Mammary epithelial cell (primary cell): ENCODE measurements at regions not wholly inside any gene's neighbourhood (a gene's known extent, or its start where the extent isn't known, plus 50 kb on each side); places are given as distances from the start of the nearest gene placed in this dataset.

Experiments used
- EZH2 ChIP-seq: IDR thresholded peaks from 2 replicates; pipeline ENCODE4 v1.6.1; 2012; ENCODE audit warnings: low read length, inconsistent platforms, borderline replicate concordance
- TF ChIP-seq, protein P1 (sequence below), 2 donors: IDR thresholded peaks in 1 of 2; conservative IDR thresholded peaks in 1 of 2; 2 replicates each; pipeline ENCODE4 v1.5.1; 2011 to 2012; ENCODE audit warnings: inconsistent platforms in 2 of 2, low read length in 2 of 2, mild to moderate bottlenecking in 2 of 2, control low read depth in 1 of 2, low read depth in 1 of 2; ENCODE audit not compliant: insufficient read depth in 1 of 2; ENCODE audit errors: extremely low read depth in 1 of 2

DNA sequence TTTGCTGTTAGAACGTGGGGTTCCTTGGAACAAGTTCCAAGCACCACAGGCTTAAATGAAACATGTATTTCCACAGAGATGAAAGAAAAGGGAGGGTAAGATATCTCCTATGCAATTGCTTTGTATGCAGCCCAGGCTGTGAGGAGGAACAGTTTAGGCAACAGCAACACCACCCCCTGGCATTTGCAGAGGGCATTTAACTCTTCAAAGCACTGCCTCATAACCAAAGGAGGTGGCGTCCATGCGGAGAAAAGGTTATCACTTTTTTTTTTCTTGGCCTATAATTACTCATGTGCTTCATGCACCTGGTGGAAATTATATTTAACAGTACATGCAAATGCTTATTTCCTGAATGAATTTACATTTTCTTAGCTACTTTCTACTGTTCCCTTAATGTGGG is 286.0 kb downstream of the LPIN1 start:
- TF ChIP-seq, protein P1, sequence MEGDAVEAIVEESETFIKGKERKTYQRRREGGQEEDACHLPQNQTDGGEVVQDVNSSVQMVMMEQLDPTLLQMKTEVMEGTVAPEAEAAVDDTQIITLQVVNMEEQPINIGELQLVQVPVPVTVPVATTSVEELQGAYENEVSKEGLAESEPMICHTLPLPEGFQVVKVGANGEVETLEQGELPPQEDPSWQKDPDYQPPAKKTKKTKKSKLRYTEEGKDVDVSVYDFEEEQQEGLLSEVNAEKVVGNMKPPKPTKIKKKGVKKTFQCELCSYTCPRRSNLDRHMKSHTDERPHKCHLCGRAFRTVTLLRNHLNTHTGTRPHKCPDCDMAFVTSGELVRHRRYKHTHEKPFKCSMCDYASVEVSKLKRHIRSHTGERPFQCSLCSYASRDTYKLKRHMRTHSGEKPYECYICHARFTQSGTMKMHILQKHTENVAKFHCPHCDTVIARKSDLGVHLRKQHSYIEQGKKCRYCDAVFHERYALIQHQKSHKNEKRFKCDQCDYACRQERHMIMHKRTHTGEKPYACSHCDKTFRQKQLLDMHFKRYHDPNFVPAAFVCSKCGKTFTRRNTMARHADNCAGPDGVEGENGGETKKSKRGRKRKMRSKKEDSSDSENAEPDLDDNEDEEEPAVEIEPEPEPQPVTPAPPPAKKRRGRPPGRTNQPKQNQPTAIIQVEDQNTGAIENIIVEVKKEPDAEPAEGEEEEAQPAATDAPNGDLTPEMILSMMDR (conservative IDR thresholded peaks at IDR 0.05 in 1 of 2, IDR thresholded peaks at IDR 0.05 in 1 of 2; ENCODE audit: extremely low read depth in 1 of 2, insufficient read depth in 1 of 2, low read depth in 1 of 2, low read length in 2 of 2): peak in 1 of 2 donors; percentile 27
- TF ChIP-seq EZH2: no peak
